ENCODE measurements at regions not wholly inside any gene's neighbourhood (a gene's known extent, or its start where the extent isn't known, plus 50 kb on each side); places are given as distances from the start of the nearest gene placed in this dataset.

DNA sequence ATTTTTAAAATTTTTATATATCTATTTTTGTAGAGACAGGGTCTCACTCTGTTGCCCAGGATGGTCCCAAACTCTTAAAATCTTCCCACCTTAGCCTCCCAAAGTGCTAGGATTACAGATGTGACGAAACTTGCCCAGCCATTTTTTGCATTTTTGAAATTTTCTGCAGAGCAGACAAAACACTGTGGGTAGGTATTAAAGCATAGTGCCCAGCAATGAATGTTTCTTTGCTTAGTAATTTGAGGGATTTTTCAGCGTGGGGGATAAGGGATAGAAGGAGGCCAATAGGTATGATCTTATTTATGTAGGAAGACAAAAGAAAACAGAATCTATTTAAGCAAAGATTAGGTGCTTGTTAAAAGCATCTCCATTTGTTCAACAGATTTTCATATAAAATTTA, 446.8 kb upstream of the DPH6 start:
- TF ChIP-seq, protein P1, sequence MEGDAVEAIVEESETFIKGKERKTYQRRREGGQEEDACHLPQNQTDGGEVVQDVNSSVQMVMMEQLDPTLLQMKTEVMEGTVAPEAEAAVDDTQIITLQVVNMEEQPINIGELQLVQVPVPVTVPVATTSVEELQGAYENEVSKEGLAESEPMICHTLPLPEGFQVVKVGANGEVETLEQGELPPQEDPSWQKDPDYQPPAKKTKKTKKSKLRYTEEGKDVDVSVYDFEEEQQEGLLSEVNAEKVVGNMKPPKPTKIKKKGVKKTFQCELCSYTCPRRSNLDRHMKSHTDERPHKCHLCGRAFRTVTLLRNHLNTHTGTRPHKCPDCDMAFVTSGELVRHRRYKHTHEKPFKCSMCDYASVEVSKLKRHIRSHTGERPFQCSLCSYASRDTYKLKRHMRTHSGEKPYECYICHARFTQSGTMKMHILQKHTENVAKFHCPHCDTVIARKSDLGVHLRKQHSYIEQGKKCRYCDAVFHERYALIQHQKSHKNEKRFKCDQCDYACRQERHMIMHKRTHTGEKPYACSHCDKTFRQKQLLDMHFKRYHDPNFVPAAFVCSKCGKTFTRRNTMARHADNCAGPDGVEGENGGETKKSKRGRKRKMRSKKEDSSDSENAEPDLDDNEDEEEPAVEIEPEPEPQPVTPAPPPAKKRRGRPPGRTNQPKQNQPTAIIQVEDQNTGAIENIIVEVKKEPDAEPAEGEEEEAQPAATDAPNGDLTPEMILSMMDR (IDR thresholded peaks at IDR 0.05), result no peak
- no peak for TF ChIP-seq EZH2 (IDR thresholded peaks at IDR 0.05; ENCODE audit: borderline replicate concordance, insufficient read depth, low read depth, low read length, poor library complexity, severe bottlenecking)
